ENCODE measurements at regions not wholly inside any gene's neighbourhood (a gene's known extent, or its start where the extent isn't known, plus 50 kb on each side); places are given as distances from the start of the nearest gene placed in this dataset.

DNA sequence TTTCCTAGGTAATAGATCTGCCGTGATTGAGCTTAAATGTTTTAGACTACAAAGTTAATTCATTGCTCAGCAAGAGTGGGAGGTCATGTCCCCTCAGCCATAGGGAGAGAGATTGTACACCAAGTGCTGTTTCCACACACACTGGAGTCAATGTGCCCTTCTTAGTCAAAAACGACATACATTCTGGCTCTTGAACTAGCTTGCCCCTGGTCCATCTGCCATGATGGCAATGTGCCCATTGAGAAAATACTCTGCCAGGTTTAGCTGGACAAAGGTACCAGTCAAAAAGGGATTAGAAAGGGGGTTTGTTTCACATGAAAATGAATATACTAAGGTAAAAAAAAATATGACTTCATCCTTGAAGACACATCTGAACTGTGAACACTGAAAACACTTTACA lies 377.1 kb upstream of the ADGRL3 start:
- TF ChIP-seq, protein P1, sequence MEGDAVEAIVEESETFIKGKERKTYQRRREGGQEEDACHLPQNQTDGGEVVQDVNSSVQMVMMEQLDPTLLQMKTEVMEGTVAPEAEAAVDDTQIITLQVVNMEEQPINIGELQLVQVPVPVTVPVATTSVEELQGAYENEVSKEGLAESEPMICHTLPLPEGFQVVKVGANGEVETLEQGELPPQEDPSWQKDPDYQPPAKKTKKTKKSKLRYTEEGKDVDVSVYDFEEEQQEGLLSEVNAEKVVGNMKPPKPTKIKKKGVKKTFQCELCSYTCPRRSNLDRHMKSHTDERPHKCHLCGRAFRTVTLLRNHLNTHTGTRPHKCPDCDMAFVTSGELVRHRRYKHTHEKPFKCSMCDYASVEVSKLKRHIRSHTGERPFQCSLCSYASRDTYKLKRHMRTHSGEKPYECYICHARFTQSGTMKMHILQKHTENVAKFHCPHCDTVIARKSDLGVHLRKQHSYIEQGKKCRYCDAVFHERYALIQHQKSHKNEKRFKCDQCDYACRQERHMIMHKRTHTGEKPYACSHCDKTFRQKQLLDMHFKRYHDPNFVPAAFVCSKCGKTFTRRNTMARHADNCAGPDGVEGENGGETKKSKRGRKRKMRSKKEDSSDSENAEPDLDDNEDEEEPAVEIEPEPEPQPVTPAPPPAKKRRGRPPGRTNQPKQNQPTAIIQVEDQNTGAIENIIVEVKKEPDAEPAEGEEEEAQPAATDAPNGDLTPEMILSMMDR (conservative IDR thresholded peaks at IDR 0.05 in 1 of 2, IDR thresholded peaks at IDR 0.05 in 1 of 2; ENCODE audit: extremely low read depth in 1 of 2, insufficient read depth in 1 of 2, low read depth in 1 of 2, low read length in 2 of 2): no peak
- TF ChIP-seq EZH2 (IDR thresholded peaks at IDR 0.05; ENCODE audit: borderline replicate concordance, low read length): no peak

Measured in mammary epithelial cell (primary cell).